ENCODE measurements at regions not wholly inside any gene's neighbourhood (a gene's known extent, or its start where the extent isn't known, plus 50 kb on each side); places are given as distances from the start of the nearest gene placed in this dataset.

DNA sequence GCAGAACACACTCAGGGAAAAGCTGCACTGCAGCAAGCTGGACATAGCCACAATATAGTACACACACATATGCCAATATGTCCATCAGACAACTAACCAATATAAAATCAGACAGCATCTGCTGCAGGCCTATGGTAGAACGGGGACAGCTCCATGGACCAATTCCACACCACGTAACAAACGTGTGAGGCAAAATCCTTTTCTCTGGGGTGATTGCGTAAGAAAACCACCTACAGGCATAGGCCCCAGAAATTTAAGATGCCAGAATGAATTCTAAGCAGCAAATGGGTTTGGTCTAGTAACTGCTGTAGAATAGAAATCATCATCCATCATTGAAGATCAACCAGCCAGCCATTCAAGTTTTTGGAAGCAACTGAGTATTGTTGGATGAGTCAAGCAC is 368.9 kb upstream of the TMPO start:
- DNase-seq (ENCODE audit: low spot score) (no peak), ATAC-seq (ENCODE audit: insufficient number of reproducible peaks, low FRiP score, low read depth) (no peak)
- Histone ChIP-seq H3K4me1 (ENCODE audit: control insufficient read depth in 1 of 2, low read depth in 2 of 2) (no peaks in the 10 kb centered on the region), H3K4me3 (no peak overlapping the region), H3K27me3 (replicated peaks; ENCODE audit: insufficient read depth) (no peaks in the 10 kb centered on the region), H3K36me3 (no peaks in the 10 kb centered on the region), H3K9me3 (no peaks in the 10 kb centered on the region), H3K27ac (no peak overlapping the region)
- TF ChIP-seq, protein P1, sequence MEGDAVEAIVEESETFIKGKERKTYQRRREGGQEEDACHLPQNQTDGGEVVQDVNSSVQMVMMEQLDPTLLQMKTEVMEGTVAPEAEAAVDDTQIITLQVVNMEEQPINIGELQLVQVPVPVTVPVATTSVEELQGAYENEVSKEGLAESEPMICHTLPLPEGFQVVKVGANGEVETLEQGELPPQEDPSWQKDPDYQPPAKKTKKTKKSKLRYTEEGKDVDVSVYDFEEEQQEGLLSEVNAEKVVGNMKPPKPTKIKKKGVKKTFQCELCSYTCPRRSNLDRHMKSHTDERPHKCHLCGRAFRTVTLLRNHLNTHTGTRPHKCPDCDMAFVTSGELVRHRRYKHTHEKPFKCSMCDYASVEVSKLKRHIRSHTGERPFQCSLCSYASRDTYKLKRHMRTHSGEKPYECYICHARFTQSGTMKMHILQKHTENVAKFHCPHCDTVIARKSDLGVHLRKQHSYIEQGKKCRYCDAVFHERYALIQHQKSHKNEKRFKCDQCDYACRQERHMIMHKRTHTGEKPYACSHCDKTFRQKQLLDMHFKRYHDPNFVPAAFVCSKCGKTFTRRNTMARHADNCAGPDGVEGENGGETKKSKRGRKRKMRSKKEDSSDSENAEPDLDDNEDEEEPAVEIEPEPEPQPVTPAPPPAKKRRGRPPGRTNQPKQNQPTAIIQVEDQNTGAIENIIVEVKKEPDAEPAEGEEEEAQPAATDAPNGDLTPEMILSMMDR (IDR thresholded peaks at IDR 0.05) = no peak

DNA sequence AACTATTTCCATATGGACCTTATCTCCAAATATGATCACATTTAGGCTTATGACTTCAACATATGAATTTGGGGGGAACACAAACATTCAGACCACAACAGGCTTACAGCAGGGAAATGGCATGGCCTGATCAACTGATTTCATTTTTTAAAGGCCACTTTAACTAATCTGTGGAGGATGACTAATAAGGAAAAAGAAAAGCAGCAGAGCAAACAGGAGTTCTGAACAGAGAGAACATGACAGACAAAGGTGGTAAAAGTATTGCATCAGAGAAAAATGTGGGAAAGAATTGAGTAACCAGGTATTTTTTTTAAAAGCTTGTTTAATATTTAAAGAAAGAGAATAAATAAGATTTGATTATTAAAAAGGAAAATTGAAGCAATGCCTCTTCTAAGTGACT is 366.1 kb upstream of the TMPO start:
- no peak for DNase-seq (ENCODE audit: low spot score)
- no peaks in the 10 kb centered on the region for H3K27me3 ChIP-seq (replicated peaks; ENCODE audit: insufficient read depth)

DNA sequence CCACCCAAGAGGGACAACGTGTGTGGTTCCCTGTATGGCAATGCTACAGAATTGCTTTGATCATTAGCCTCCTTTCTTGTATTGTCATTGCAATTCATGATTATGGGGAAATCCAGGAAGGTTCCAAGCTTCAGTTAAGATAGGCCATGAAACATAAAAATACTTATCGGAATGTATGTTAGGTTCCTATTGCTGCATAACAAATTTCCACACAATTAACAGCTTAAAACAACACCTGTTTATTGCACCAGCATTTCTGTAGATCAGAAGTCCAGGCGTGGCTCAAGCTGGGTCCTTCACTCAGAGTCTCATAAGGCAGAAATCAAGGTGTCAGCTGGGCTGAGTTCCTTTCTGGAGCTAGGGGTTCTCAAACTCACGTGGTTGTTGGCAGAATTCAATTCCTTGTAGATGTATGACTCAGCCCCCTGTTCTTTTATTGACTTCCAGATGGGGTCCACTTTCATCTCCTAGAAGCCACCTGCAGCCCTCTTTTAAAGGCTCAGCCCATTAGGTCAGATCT is 365.6 kb upstream of the TMPO start:
- TF ChIP-seq, protein P1 (IDR thresholded peaks at IDR 0.05) = no peak
- DNase-seq (ENCODE audit: low spot score) = no peak

More for the DNA sequence above, 366.1 kb upstream of the TMPO start:
- no peaks in the 10 kb centered on the region for H3K4me1 ChIP-seq (ENCODE audit: control insufficient read depth in 1 of 2, low read depth in 2 of 2)
- H3K27ac ChIP-seq = no peak overlapping the region
- ATAC-seq (ENCODE audit: insufficient number of reproducible peaks, low FRiP score, low read depth) = no peak
- H3K9me3 ChIP-seq = no peaks in the 10 kb centered on the region
- H3K4me3 ChIP-seq = no peak overlapping the region
- TF ChIP-seq, protein P1 (IDR thresholded peaks at IDR 0.05) = no peak
- H3K36me3 ChIP-seq = no peaks in the 10 kb centered on the region

DNA sequence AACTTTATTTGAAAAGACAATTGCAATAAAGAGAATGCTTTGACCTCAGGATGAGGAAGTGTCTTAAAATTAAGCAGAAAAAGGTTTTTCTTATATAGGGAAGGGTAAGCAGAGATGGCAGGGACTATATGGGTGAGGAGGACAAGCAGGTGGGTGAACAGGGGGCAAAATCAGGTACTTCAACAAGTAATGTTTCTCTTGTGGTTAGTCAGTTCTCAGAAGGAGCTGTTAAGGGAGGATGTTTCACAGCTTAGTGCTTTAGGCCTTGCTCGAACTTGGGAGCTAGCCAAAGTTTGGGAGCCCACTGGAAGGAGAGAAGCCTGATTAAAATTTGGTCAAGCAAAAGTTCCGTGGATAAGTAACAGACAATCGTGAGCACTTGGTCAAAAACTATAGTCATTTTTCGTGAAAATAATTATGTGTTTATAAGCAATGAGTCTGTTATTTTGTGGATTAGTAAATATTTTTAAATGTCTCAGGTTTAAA is 364.2 kb upstream of the TMPO start:
- ATAC-seq (ENCODE audit: insufficient number of reproducible peaks, low FRiP score, low read depth) (no peak), DNase-seq (ENCODE audit: low spot score) (no peak)
- TF ChIP-seq, protein P1 (IDR thresholded peaks at IDR 0.05) = no peak
- Histone ChIP-seq H3K4me3 (no peak overlapping the region), H3K36me3 (no peaks in the 10 kb centered on the region), H3K4me1 (ENCODE audit: control insufficient read depth in 1 of 2, low read depth in 2 of 2) (no peaks in the 10 kb centered on the region), H3K9me3 (no peaks in the 10 kb centered on the region), H3K27ac (no peak overlapping the region), H3K27me3 (replicated peaks; ENCODE audit: insufficient read depth) (no peaks in the 10 kb centered on the region)

More for the DNA sequence above, 365.6 kb upstream of the TMPO start:
- Histone ChIP-seq H3K27me3 (replicated peaks; ENCODE audit: insufficient read depth) (no peaks in the 10 kb centered on the region), H3K4me1 (ENCODE audit: control insufficient read depth in 1 of 2, low read depth in 2 of 2) (no peaks in the 10 kb centered on the region), H3K9me3 (no peaks in the 10 kb centered on the region), H3K27ac (no peak overlapping the region), H3K36me3 (no peaks in the 10 kb centered on the region), H3K4me3 (no peak overlapping the region)
- no peak for ATAC-seq (ENCODE audit: insufficient number of reproducible peaks, low FRiP score, low read depth)

DNA sequence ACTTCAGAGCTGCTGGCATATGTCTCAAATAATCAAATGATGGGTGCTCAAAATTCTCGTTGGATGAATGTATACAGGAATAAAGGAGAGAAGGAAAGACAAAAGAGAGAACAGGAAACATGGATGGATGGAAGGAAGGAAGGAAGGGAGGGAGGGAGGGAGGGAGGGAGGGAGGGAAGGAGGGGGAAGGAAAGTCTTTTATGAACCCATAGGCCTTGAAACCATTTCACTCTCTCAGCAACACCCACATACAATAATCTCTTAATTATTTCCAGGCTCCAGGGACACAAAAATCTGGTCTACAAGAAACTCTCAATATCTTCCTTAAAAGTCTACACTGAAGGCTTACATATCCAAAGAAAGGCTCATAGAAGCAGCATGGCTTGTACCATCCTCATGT is 363.4 kb upstream of the TMPO start:
- no peaks in the 10 kb centered on the region for H3K9me3 ChIP-seq
- no peaks in the 10 kb centered on the region for H3K4me1 ChIP-seq (ENCODE audit: control insufficient read depth in 1 of 2, low read depth in 2 of 2)
- DNase-seq (ENCODE audit: low spot score) = no peak
- H3K27me3 ChIP-seq (replicated peaks; ENCODE audit: insufficient read depth) = no peaks in the 10 kb centered on the region
- no peak for ATAC-seq (ENCODE audit: insufficient number of reproducible peaks, low FRiP score, low read depth)
- TF ChIP-seq, protein P1 (IDR thresholded peaks at IDR 0.05) = no peak
- H3K4me3 ChIP-seq = no peak overlapping the region
- no peaks in the 10 kb centered on the region for H3K36me3 ChIP-seq
- no peak overlapping the region for H3K27ac ChIP-seq
